ENCODE measurements at regions not wholly inside any gene's neighbourhood (a gene's known extent, or its start where the extent isn't known, plus 50 kb on each side); places are given as distances from the start of the nearest gene placed in this dataset.
"Not testable (repeated sequence)": the region's sequence is repeated elsewhere in the genome, so short reads cannot be mapped to it uniquely, and the experiment has no call there.

- ATAC-seq (ENCODE audit: insufficient number of reproducible peaks, low FRiP score, low read depth) = no peak
- no peaks in the 10 kb centered on the region for H3K36me3 ChIP-seq
- H3K4me3 ChIP-seq = no peak overlapping the region
- no peaks in the 10 kb centered on the region for H3K9me3 ChIP-seq
- H3K4me1 ChIP-seq (ENCODE audit: control insufficient read depth in 1 of 2, low read depth in 2 of 2) = peaks cover 0 to 3% of the 10 kb centered on the region in 2 donors
- no peaks in the 10 kb centered on the region for H3K27me3 ChIP-seq (replicated peaks; ENCODE audit: insufficient read depth)
- no peak overlapping the region for H3K27ac ChIP-seq
- TF ChIP-seq, protein P1, sequence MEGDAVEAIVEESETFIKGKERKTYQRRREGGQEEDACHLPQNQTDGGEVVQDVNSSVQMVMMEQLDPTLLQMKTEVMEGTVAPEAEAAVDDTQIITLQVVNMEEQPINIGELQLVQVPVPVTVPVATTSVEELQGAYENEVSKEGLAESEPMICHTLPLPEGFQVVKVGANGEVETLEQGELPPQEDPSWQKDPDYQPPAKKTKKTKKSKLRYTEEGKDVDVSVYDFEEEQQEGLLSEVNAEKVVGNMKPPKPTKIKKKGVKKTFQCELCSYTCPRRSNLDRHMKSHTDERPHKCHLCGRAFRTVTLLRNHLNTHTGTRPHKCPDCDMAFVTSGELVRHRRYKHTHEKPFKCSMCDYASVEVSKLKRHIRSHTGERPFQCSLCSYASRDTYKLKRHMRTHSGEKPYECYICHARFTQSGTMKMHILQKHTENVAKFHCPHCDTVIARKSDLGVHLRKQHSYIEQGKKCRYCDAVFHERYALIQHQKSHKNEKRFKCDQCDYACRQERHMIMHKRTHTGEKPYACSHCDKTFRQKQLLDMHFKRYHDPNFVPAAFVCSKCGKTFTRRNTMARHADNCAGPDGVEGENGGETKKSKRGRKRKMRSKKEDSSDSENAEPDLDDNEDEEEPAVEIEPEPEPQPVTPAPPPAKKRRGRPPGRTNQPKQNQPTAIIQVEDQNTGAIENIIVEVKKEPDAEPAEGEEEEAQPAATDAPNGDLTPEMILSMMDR (IDR thresholded peaks at IDR 0.05) = no peak
- no peak for DNase-seq (ENCODE audit: low spot score)
Observed at GRCh38 chr1:82152356-82153271, 351.9 kb downstream of the ADGRL2 start.

GRCh38 chr1:82145656-82146055, 344.9 kb downstream of the ADGRL2 start:
- ATAC-seq (ENCODE audit: insufficient number of reproducible peaks, low FRiP score, low read depth) = no peak
- H3K9me3 ChIP-seq = no peaks in the 10 kb centered on the region
- no peaks in the 10 kb centered on the region for H3K4me1 ChIP-seq (ENCODE audit: control insufficient read depth in 1 of 2, low read depth in 2 of 2)
- no peaks in the 10 kb centered on the region for H3K36me3 ChIP-seq
- TF ChIP-seq, protein P1 (IDR thresholded peaks at IDR 0.05) = no peak
- no peak overlapping the region for H3K4me3 ChIP-seq
- no peak for DNase-seq (ENCODE audit: low spot score)
- no peak overlapping the region for H3K27ac ChIP-seq
- H3K27me3 ChIP-seq (replicated peaks; ENCODE audit: insufficient read depth) = no peaks in the 10 kb centered on the region

GRCh38 chr1:82143108-82143833, 342.5 kb downstream of the ADGRL2 start:
- ATAC-seq (ENCODE audit: insufficient number of reproducible peaks, low FRiP score, low read depth) (no peak), DNase-seq (ENCODE audit: low spot score) (no peak)
- TF ChIP-seq, protein P1 (IDR thresholded peaks at IDR 0.05) = no peak
- Histone ChIP-seq H3K9me3 (no peaks in the 10 kb centered on the region), H3K4me3 (no peak overlapping the region), H3K36me3 (no peaks in the 10 kb centered on the region), H3K27ac (no peak overlapping the region), H3K4me1 (ENCODE audit: control insufficient read depth in 1 of 2, low read depth in 2 of 2) (no peaks in the 10 kb centered on the region), H3K27me3 (replicated peaks; ENCODE audit: insufficient read depth) (no peaks in the 10 kb centered on the region)

- H3K36me3 ChIP-seq = no peaks in the 10 kb centered on the region
- DNase-seq (ENCODE audit: low spot score) (no peak), ATAC-seq (ENCODE audit: insufficient number of reproducible peaks, low FRiP score, low read depth) (no peak)
- no peaks in the 10 kb centered on the region for H3K4me1 ChIP-seq (ENCODE audit: control insufficient read depth in 1 of 2, low read depth in 2 of 2)
- no peaks in the 10 kb centered on the region for H3K27me3 ChIP-seq (replicated peaks; ENCODE audit: insufficient read depth)
- no peak overlapping the region for H3K27ac ChIP-seq
- TF ChIP-seq, protein P1 (IDR thresholded peaks at IDR 0.05) = no peak
- no peak overlapping the region for H3K4me3 ChIP-seq
- H3K9me3 ChIP-seq = no peaks in the 10 kb centered on the region
Observed at GRCh38 chr1:82141390-82141789, 340.7 kb downstream of the ADGRL2 start.

DNA sequence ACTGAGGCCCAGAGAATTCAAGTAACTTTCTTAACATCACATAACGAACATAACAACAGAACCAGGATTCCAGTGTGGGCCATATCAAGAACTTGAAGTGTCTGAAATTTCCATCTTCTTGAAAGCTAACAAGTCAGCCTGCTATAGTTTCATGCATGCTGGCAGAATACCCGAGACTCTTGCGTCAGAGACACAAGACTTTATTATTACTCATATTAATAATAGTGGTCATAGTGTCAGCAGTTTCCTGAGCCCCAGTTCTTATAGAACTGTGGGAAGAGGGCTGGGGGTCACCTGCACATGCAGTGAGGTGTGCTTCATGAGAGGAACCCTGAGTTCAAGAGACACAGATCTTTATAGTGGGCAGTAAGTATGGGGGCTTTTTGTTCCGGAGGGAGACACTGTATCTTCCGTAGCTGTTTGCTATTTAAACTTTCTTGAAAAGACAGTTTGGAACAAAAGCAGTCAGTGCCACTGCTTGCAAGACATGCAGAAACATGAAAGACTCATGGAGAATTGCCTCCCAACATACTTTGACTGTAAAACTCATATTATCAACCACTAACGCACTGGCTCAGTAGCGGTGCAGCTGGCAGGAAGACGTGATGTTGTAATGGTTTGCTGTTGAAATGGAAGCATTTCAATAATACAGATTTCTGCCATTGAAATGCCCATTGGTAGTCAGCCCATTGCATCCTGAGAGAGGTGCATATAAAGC, 339.2 kb downstream of the ADGRL2 start:
- TF ChIP-seq, protein P1 (IDR thresholded peaks at IDR 0.05) = no peak
- Histone ChIP-seq H3K9me3 (no peaks in the 10 kb centered on the region), H3K27ac (no peak overlapping the region), H3K36me3 (no peaks in the 10 kb centered on the region), H3K4me3 (no peak overlapping the region), H3K27me3 (replicated peaks; ENCODE audit: insufficient read depth) (no peaks in the 10 kb centered on the region), H3K4me1 (ENCODE audit: control insufficient read depth in 1 of 2, low read depth in 2 of 2) (no peaks in the 10 kb centered on the region)
- DNase-seq (ENCODE audit: low spot score) = no peak
- no peak for ATAC-seq (ENCODE audit: insufficient number of reproducible peaks, low FRiP score, low read depth)

- H3K27ac ChIP-seq; H3K36me3 ChIP-seq; H3K4me1 ChIP-seq (ENCODE audit: control insufficient read depth in 1 of 2, low read depth in 2 of 2); H3K4me3 ChIP-seq; H3K27me3 ChIP-seq (replicated peaks; ENCODE audit: insufficient read depth); DNase-seq (ENCODE audit: low spot score); H3K9me3 ChIP-seq; ATAC-seq (ENCODE audit: insufficient number of reproducible peaks, low FRiP score, low read depth): not testable (repeated sequence)
Observed at GRCh38 chr1:82136351-82136750, 335.6 kb downstream of the ADGRL2 start.

Measured in thoracic aorta (tissue), 2 donors.